SK-N-SH (cell line): ENCODE measurements at regions not wholly inside any gene's neighbourhood (a gene's known extent, or its start where the extent isn't known, plus 50 kb on each side); places are given as distances from the start of the nearest gene placed in this dataset.

Source experiments
- CTCF ChIA-PET: fragments of 300-600, 350-600 bp; formaldehyde crosslinking; extraction: SDS; loops from one replicate; lab custom pipeline; 2021; lab: Yijun Ruan, JAX
- POLR2A ChIA-PET: fragments of 350-600 bp; sonication (Branson Sonifier 250); formaldehyde crosslinking; extraction: SDS; loops from one replicate; lab custom pipeline; 2020; ENCODE audit warnings: antibody characterized with exemption, inconsistent platforms; lab: Yijun Ruan, JAX
- DNase-seq: peaks from one replicate; pipeline ENCODE4 v3.0.0; 2012
- H2AFZ ChIP-seq: fragments of 200-600 bp; sonication (generic); 2 replicates; pipeline ENCODE4 v1.8.1; 2016; ENCODE audit warnings: antibody characterized with exemption, mild to moderate bottlenecking, low read depth
- H3F3A ChIP-seq: fragments of 200-600 bp; sonication (generic); replicated peaks from 2 replicates; pipeline ENCODE3; 2016; ENCODE audit warnings: antibody characterized with exemption, mild to moderate bottlenecking; ENCODE audit not compliant: insufficient read depth
- H3K27ac ChIP-seq, 2 experiments: fragments of 200-500 bp in 1 of 2; fragments of 200-600 bp in 1 of 2; sonication (Bioruptor generic) in 1 of 2; sonication (generic), shearing (Covaris generic) in 1 of 2; 2 replicates each; pipeline versions ENCODE4 v1.5.1 to v1.6.1; 2014 to 2016; ENCODE audit warnings: low read depth in 2 of 2, inconsistent platforms in 1 of 2, low read length in 1 of 2, mild to moderate bottlenecking in 1 of 2, mixed read lengths in 1 of 2
- H3K27me3 ChIP-seq: fragments of 200-600 bp; sonication (generic), shearing (Covaris generic); 2 replicates; pipeline ENCODE4 v1.6.1; 2016; ENCODE audit warnings: mixed run types; ENCODE audit not compliant: insufficient read depth
- H3K36me3 ChIP-seq, 2 experiments: fragments of 200-500 bp in 1 of 2; fragments of 200-600 bp in 1 of 2; sonication (Bioruptor generic) in 1 of 2; sonication (generic) in 1 of 2; replicated peaks in 1 of 2; 2 replicates each; pipeline versions ENCODE3 to v1.5.1; 2014 to 2016; ENCODE audit warnings: low read length in 1 of 2, mild to moderate bottlenecking in 1 of 2; ENCODE audit not compliant: insufficient read depth in 2 of 2, control insufficient read depth in 1 of 2
- H3K4me1 ChIP-seq, 2 experiments: fragments of 200-500 bp in 1 of 2; fragments of 200-600 bp in 1 of 2; sonication (Bioruptor generic) in 1 of 2; sonication (generic), shearing (Covaris generic) in 1 of 2; 2 replicates each; pipeline versions ENCODE4 v1.5.1 to v1.6.1; 2014 to 2016; ENCODE audit warnings: low read depth in 1 of 2, low read length in 1 of 2, mixed run types in 1 of 2; ENCODE audit not compliant: insufficient read depth in 2 of 2, control insufficient read depth in 1 of 2
- H3K4me2 ChIP-seq: fragments of 200-600 bp; sonication (generic), shearing (Covaris generic); 2 replicates; pipeline ENCODE4 v1.6.1; 2017; ENCODE audit warnings: mixed run types
- H3K4me3 ChIP-seq, 2 experiments: fragments of 200-500 bp in 1 of 2; fragments of 200-600 bp in 1 of 2; sonication (Bioruptor generic) in 1 of 2; sonication (generic), shearing (Covaris generic) in 1 of 2; 2 replicates each; pipeline versions ENCODE4 v1.5.1 to v1.8.1; 2014 to 2016; ENCODE audit warnings: low read depth in 2 of 2, inconsistent platforms in 1 of 2, low read length in 1 of 2, mild to moderate bottlenecking in 1 of 2, mixed read lengths in 1 of 2, moderate library complexity in 1 of 2
- H3K79me2 ChIP-seq: fragments of 200-600 bp; sonication (generic); 2 replicates; pipeline ENCODE4 v1.8.1; 2017; ENCODE audit warnings: mild to moderate bottlenecking; ENCODE audit not compliant: insufficient read depth
- H3K9ac ChIP-seq: fragments of 200-600 bp; sonication (generic); 2 replicates; pipeline ENCODE4 v1.6.1; 2017; ENCODE audit warnings: mixed run types
- H3K9me2 ChIP-seq: fragments of 200-600 bp; sonication (generic); 2 replicates; pipeline ENCODE4 v1.6.1; 2017; ENCODE audit warnings: mixed run types
- H3K9me3 ChIP-seq: fragments of 200-600 bp; sonication (generic); 2 replicates; pipeline ENCODE4 v1.6.1; 2017; ENCODE audit warnings: mixed run types, mild to moderate bottlenecking, moderate library complexity
- H4K20me1 ChIP-seq: fragments of 200-600 bp; sonication (generic); 2 replicates; pipeline ENCODE4 v1.6.1; 2017; ENCODE audit warnings: mild to moderate bottlenecking, mixed run types; ENCODE audit not compliant: insufficient read depth
- CHD2 ChIP-seq: fragments of 150-350 bp; IDR thresholded peaks from 2 replicates; pipeline ENCODE4 v1.6.1; 2018; ENCODE audit warnings: low read length; ENCODE audit not compliant: partially characterized antibody
- ELF1 ChIP-seq: IDR thresholded peaks from 2 replicates; pipeline ENCODE4 v1.4.0; 2012
- FOXM1 ChIP-seq: IDR thresholded peaks from 2 replicates; pipeline ENCODE4 v1.4.0; 2012; ENCODE audit warnings: low read depth, mild to moderate bottlenecking
- MAX ChIP-seq: IDR thresholded peaks from 2 replicates; pipeline ENCODE4 v1.4.0; 2012; ENCODE audit warnings: low read depth
- MXI1 ChIP-seq: IDR thresholded peaks from 2 replicates; pipeline ENCODE4 v1.6.1; 2012; ENCODE audit warnings: mild to moderate bottlenecking, low read depth, low read length, improper control_type of control experiment
- NFIC ChIP-seq: IDR thresholded peaks from 2 replicates; pipeline ENCODE4 v1.4.0; 2012; ENCODE audit warnings: borderline replicate concordance
- NRF1 ChIP-seq: IDR thresholded peaks from 2 replicates; pipeline ENCODE4 v1.6.1; 2012; ENCODE audit warnings: low read depth, mild to moderate bottlenecking, low read length
- PBX3 ChIP-seq: IDR thresholded peaks from 2 replicates; pipeline ENCODE4; 2012
- POLR2AphosphoS5 ChIP-seq: IDR thresholded peaks from 2 replicates; pipeline ENCODE4 v1.6.1; 2012; ENCODE audit warnings: low read depth, low read length
- RCOR1 ChIP-seq: fragments of 150-350 bp; IDR thresholded peaks from 2 replicates; pipeline ENCODE4 v1.6.1; 2017; ENCODE audit warnings: antibody characterized with exemption, low read length
- REST ChIP-seq: IDR thresholded peaks from 2 replicates; pipeline ENCODE4 v1.6.1; 2012; ENCODE audit warnings: mild to moderate bottlenecking, low read depth, low read length, moderate library complexity
- RFX5 ChIP-seq: IDR thresholded peaks from 2 replicates; pipeline ENCODE4 v1.6.1; 2012; ENCODE audit warnings: mild to moderate bottlenecking, improper control_type of control experiment, low read length
- SIN3A ChIP-seq: IDR thresholded peaks from 2 replicates; pipeline ENCODE4 v1.6.1; 2012; ENCODE audit warnings: low read depth, mild to moderate bottlenecking, low read length, moderate library complexity, borderline replicate concordance
- SMC3 ChIP-seq: IDR thresholded peaks from 2 replicates; pipeline ENCODE4 v1.6.1; 2012; ENCODE audit warnings: low read depth, low read length, improper control_type of control experiment
- TCF12 ChIP-seq: IDR thresholded peaks from 2 replicates; pipeline ENCODE4 v1.4.0; 2012
- TEAD4 ChIP-seq: IDR thresholded peaks from 2 replicates; pipeline ENCODE4 v1.4.0; 2012; ENCODE audit warnings: mild to moderate bottlenecking, borderline replicate concordance; ENCODE audit not compliant: insufficient read depth
- YY1 ChIP-seq: IDR thresholded peaks from 2 replicates; pipeline ENCODE4 v1.4.0; 2012; ENCODE audit warnings: low read depth, mild to moderate bottlenecking
- ZBTB33 ChIP-seq: IDR thresholded peaks from 2 replicates; pipeline ENCODE4 v1.4.0; 2012; ENCODE audit warnings: low read depth, borderline replicate concordance
- WGBS: methylation state at CpG from one replicate; pipeline ENCODE4 v1.1.6; 2017; ENCODE audit warnings: low lambda C conversion rate; 5-methylcytosine and 5-hydroxymethylcytosine counted together

- no peaks in the 10 kb centered on the region for H3K4me1 ChIP-seq
- H3K4me2 ChIP-seq = no peak overlapping the region
- no peaks in the 10 kb centered on the region for H3K9me2 ChIP-seq
- ChIA-PET CTCF (no interaction called here), POLR2A (no interaction called here)
- no peak overlapping the region for H2AFZ ChIP-seq
- H3K4me3 ChIP-seq = no peak overlapping the region
- H4K20me1 ChIP-seq = no peaks in the 10 kb centered on the region
- TF ChIP-seq MXI1 (no peak), MAX (no peak), FOXM1 (no peak), ZBTB33 (no peak), RFX5 (no peak), CHD2 (no peak), YY1 (no peak), NRF1 (no peak), TCF12 (no peak), RCOR1 (no peak), POLR2AphosphoS5 (no peak), TEAD4 (no peak), PBX3 (no peak), ELF1 (no peak), NFIC (no peak), SMC3 (no peak), REST (no peak), SIN3A (no peak)
- no peaks in the 10 kb centered on the region for H3F3A ChIP-seq
- no peak overlapping the region for H3K9ac ChIP-seq
- no peak for DNase-seq
- H3K79me2 ChIP-seq = no peaks in the 10 kb centered on the region
- no peaks in the 10 kb centered on the region for H3K9me3 ChIP-seq
- no peak overlapping the region for H3K27ac ChIP-seq
- H3K36me3 ChIP-seq = no peaks in the 10 kb centered on the region
- no peaks in the 10 kb centered on the region for H3K27me3 ChIP-seq
- 31% methylated on average over 18 of the region's 18 CpGs for WGBS
These were observed 1000.3 kb downstream of the BRD1 start for GRCh38 chr22:48827268-48827846.
